ENCODE measurements at regions not wholly inside any gene's neighbourhood (a gene's known extent, or its start where the extent isn't known, plus 50 kb on each side); places are given as distances from the start of the nearest gene placed in this dataset.

- WGBS (ENCODE audit: low lambda C conversion rate, missing lambda C conversion rate): 61% methylated on average over 4 of the region's 4 CpGs
- H3K27ac ChIP-seq: no peak overlapping the region
- DNase-seq (ENCODE audit: low spot score): no peak
Observed at GRCh38 chr5:168052686-168053085, 238.8 kb upstream of the WWC1 start.

GRCh38 chr5:168054091-168054490 is 237.4 kb upstream of the WWC1 start:
- Histone ChIP-seq H2AFZ (no peak overlapping the region), H4K20me1 (ENCODE audit: insufficient read depth, poor library complexity, severe bottlenecking) (no peaks in the 10 kb centered on the region), H3K79me2 (no peaks in the 10 kb centered on the region), H3K27me3 (peaks cover 6% of the 10 kb centered on the region), H3K27ac (no peak overlapping the region), H3K4me1 (ENCODE audit: insufficient read depth) (no peaks in the 10 kb centered on the region), H3K4me3 (no peak overlapping the region), H3K4me2 (no peak overlapping the region), H3K9me2 (replicated peaks; ENCODE audit: insufficient read depth) (no peaks in the 10 kb centered on the region), H3K9me3 (ENCODE audit: low read depth) (no peaks in the 10 kb centered on the region), H3K36me3 (replicated peaks; ENCODE audit: insufficient read depth, low read depth) (no peaks in the 10 kb centered on the region)
- WGBS (ENCODE audit: low lambda C conversion rate, missing lambda C conversion rate): 71% methylated on average over 2 of the region's 2 CpGs
- TF ChIP-seq EZH2 (IDR thresholded peaks at IDR 0.05; ENCODE audit: borderline replicate concordance) (no peak), EZH2phosphoT487 (IDR thresholded peaks at IDR 0.05; ENCODE audit: low read depth, severe bottlenecking, unreplicated experiment) (no peak), CTCF (IDR thresholded peaks at IDR 0.05; ENCODE audit: poor library complexity) (no peak)
- no peak for DNase-seq (ENCODE audit: low spot score)

More at GRCh38 chr5:168052686-168053085, 238.8 kb upstream of the WWC1 start:
- Histone ChIP-seq H3K36me3 (replicated peaks; ENCODE audit: insufficient read depth, low read depth) (no peaks in the 10 kb centered on the region), H2AFZ (no peak overlapping the region), H3K27me3 (peaks cover 6% of the 10 kb centered on the region), H3K9me2 (replicated peaks; ENCODE audit: insufficient read depth) (no peaks in the 10 kb centered on the region), H3K79me2 (no peaks in the 10 kb centered on the region), H3K4me2 (no peak overlapping the region), H3K4me1 (ENCODE audit: insufficient read depth) (no peaks in the 10 kb centered on the region), H3K4me3 (no peak overlapping the region), H4K20me1 (ENCODE audit: insufficient read depth, poor library complexity, severe bottlenecking) (no peaks in the 10 kb centered on the region), H3K9me3 (ENCODE audit: low read depth) (no peaks in the 10 kb centered on the region)
- TF ChIP-seq CTCF (IDR thresholded peaks at IDR 0.05; ENCODE audit: poor library complexity) (no peak), EZH2phosphoT487 (IDR thresholded peaks at IDR 0.05; ENCODE audit: low read depth, severe bottlenecking, unreplicated experiment) (no peak), EZH2 (IDR thresholded peaks at IDR 0.05; ENCODE audit: borderline replicate concordance) (no peak)

GRCh38 chr5:168055141-168055683 is 236.2 kb upstream of the WWC1 start:
- Histone ChIP-seq H4K20me1 (ENCODE audit: insufficient read depth, poor library complexity, severe bottlenecking) (no peaks in the 10 kb centered on the region), H3K9me3 (ENCODE audit: low read depth) (no peaks in the 10 kb centered on the region), H3K79me2 (no peaks in the 10 kb centered on the region), H3K27me3 (peaks cover 6% of the 10 kb centered on the region), H3K36me3 (replicated peaks; ENCODE audit: insufficient read depth, low read depth) (no peaks in the 10 kb centered on the region), H3K4me1 (ENCODE audit: insufficient read depth) (no peaks in the 10 kb centered on the region), H2AFZ (no peak overlapping the region), H3K27ac (no peak overlapping the region), H3K4me3 (no peak overlapping the region), H3K9me2 (replicated peaks; ENCODE audit: insufficient read depth) (no peaks in the 10 kb centered on the region), H3K4me2 (no peak overlapping the region)
- WGBS (ENCODE audit: low lambda C conversion rate, missing lambda C conversion rate): 87% methylated on average over 3 of the region's 3 CpGs
- no peak for DNase-seq (ENCODE audit: low spot score)
- TF ChIP-seq EZH2 (IDR thresholded peaks at IDR 0.05; ENCODE audit: borderline replicate concordance) (no peak), EZH2phosphoT487 (IDR thresholded peaks at IDR 0.05; ENCODE audit: low read depth, severe bottlenecking, unreplicated experiment) (no peak)

- Histone ChIP-seq H3K27me3 (no peaks in the 10 kb centered on the region), H2AFZ (no peak overlapping the region), H3K79me2 (no peaks in the 10 kb centered on the region), H3K36me3 (replicated peaks; ENCODE audit: insufficient read depth, low read depth) (no peaks in the 10 kb centered on the region), H4K20me1 (ENCODE audit: insufficient read depth, poor library complexity, severe bottlenecking) (no peaks in the 10 kb centered on the region), H3K9me2 (replicated peaks; ENCODE audit: insufficient read depth) (no peaks in the 10 kb centered on the region), H3K4me3 (no peak overlapping the region), H3K27ac (no peak overlapping the region), H3K4me2 (no peak overlapping the region), H3K4me1 (ENCODE audit: insufficient read depth) (no peaks in the 10 kb centered on the region), H3K9me3 (ENCODE audit: low read depth) (no peaks in the 10 kb centered on the region)
- WGBS (ENCODE audit: low lambda C conversion rate, missing lambda C conversion rate): 93% methylated on average over 1 of the region's 1 CpG
- TF ChIP-seq CTCF (IDR thresholded peaks at IDR 0.05; ENCODE audit: poor library complexity) (no peak), EZH2phosphoT487 (IDR thresholded peaks at IDR 0.05; ENCODE audit: low read depth, severe bottlenecking, unreplicated experiment) (no peak), EZH2 (IDR thresholded peaks at IDR 0.05; ENCODE audit: borderline replicate concordance) (no peak)
- DNase-seq (ENCODE audit: low spot score): no peak
Observed at GRCh38 chr5:168055961-168056360, 235.5 kb upstream of the WWC1 start.

Measured in hepatocyte (in vitro differentiated cells).